WERI-Rb-1 (cell line): ENCODE measurements at regions not wholly inside any gene's neighbourhood (a gene's known extent, or its start where the extent isn't known, plus 50 kb on each side); places are given as distances from the start of the nearest gene placed in this dataset.

Experiments used
- DNase-seq: peaks from one replicate; pipeline ENCODE4 v3.0.0-alpha.2; 2020
- H3K27ac ChIP-seq: fragments of 250-450 bp; sonication (Bioruptor Pico); 2 replicates; pipeline ENCODE4 v1.5.1; 2020; ENCODE audit warnings: mild to moderate bottlenecking, moderate library complexity
- H3K27me3 ChIP-seq: fragments of 250-450 bp; sonication (Bioruptor Pico); 2 replicates; pipeline ENCODE4 v1.5.1; 2021; ENCODE audit warnings: mild to moderate bottlenecking, low read depth, moderate library complexity; ENCODE audit not compliant: insufficient read depth, severe bottlenecking
- H3K36me3 ChIP-seq: fragments of 250-450 bp; sonication (Bioruptor Pico); 2 replicates; pipeline ENCODE4 v1.5.1; 2020; ENCODE audit warnings: mild to moderate bottlenecking, moderate library complexity
- H3K4me3 ChIP-seq: 2 replicates; pipeline ENCODE4 v1.5.1; 2011; ENCODE audit warnings: low read depth, mild to moderate bottlenecking, control low read depth, low read length
- H3K9me3 ChIP-seq: fragments of 250-450 bp; sonication (Bioruptor Pico); 2 replicates; pipeline ENCODE4 v1.5.1; 2021; ENCODE audit warnings: mild to moderate bottlenecking, moderate library complexity; ENCODE audit not compliant: severe bottlenecking
- CTCF ChIP-seq: IDR thresholded peaks from 2 replicates; pipeline ENCODE4 v1.5.1; 2011; ENCODE audit warnings: low read depth, mild to moderate bottlenecking, control low read depth, inconsistent platforms, low read length

GRCh38 chr5:54758038-54758437 lies 227.4 kb downstream of the ESM1 start:
- no peak for DNase-seq
- Histone ChIP-seq H3K27ac (no peak overlapping the region), H3K36me3 (no peaks in the 10 kb centered on the region), H3K9me3 (no peaks in the 10 kb centered on the region), H3K4me3 (no peak overlapping the region), H3K27me3 (no peaks in the 10 kb centered on the region)
- TF ChIP-seq CTCF, result no peak

- H3K36me3 ChIP-seq, result no peaks in the 10 kb centered on the region
- no peak overlapping the region for H3K4me3 ChIP-seq
- no peak for TF ChIP-seq CTCF
- no peaks in the 10 kb centered on the region for H3K9me3 ChIP-seq
- DNase-seq, result no peak
- no peaks in the 10 kb centered on the region for H3K27me3 ChIP-seq
- H3K27ac ChIP-seq, result no peak overlapping the region
These were observed 227.9 kb downstream of the ESM1 start for GRCh38 chr5:54757541-54757940.

- no peak for TF ChIP-seq CTCF
- Histone ChIP-seq H3K4me3 (no peak overlapping the region), H3K27ac (no peak overlapping the region), H3K27me3 (no peaks in the 10 kb centered on the region), H3K9me3 (no peaks in the 10 kb centered on the region), H3K36me3 (no peaks in the 10 kb centered on the region)
- no peak for DNase-seq
These were observed 228.5 kb downstream of the ESM1 start for GRCh38 chr5:54756796-54757402.

GRCh38 chr5:54756301-54756700 lies 229.1 kb downstream of the ESM1 start:
- DNase-seq, result no peak
- Histone ChIP-seq H3K27ac (no peak overlapping the region), H3K36me3 (no peaks in the 10 kb centered on the region), H3K27me3 (no peaks in the 10 kb centered on the region), H3K9me3 (no peaks in the 10 kb centered on the region), H3K4me3 (no peak overlapping the region)
- no peak for TF ChIP-seq CTCF

- Histone ChIP-seq H3K27ac (no peak overlapping the region), H3K27me3 (no peaks in the 10 kb centered on the region), H3K36me3 (no peaks in the 10 kb centered on the region), H3K9me3 (no peaks in the 10 kb centered on the region), H3K4me3 (no peak overlapping the region)
- no peak for DNase-seq
- TF ChIP-seq CTCF, result no peak
These were observed 230.5 kb downstream of the ESM1 start for GRCh38 chr5:54754878-54755277.

- Histone ChIP-seq H3K27me3 (no peaks in the 10 kb centered on the region), H3K27ac (no peak overlapping the region), H3K36me3 (no peaks in the 10 kb centered on the region), H3K4me3 (no peak overlapping the region), H3K9me3 (no peaks in the 10 kb centered on the region)
- no peak for DNase-seq
- TF ChIP-seq CTCF, result no peak
These were observed 231.0 kb downstream of the ESM1 start for GRCh38 chr5:54754420-54754819.
